Loucy (cell line): ENCODE measurements at regions not wholly inside any gene's neighbourhood (a gene's known extent, or its start where the extent isn't known, plus 50 kb on each side); places are given as distances from the start of the nearest gene placed in this dataset.

ENCODE experiments used
- CTCF ChIP-seq: fragments of 200-600 bp; sonication (generic); conservative IDR thresholded peaks from 2 replicates; pipeline ENCODE4 v1.5.1; 2014; ENCODE audit warnings: mild to moderate bottlenecking, antibody characterized with exemption, low read length
- EZH2phosphoT487 ChIP-seq: fragments of 200-600 bp; IDR thresholded peaks from 2 replicates; pipeline ENCODE4 v1.6.1; 2018; ENCODE audit warnings: antibody characterized with exemption, mild to moderate bottlenecking, moderate library complexity, borderline replicate concordance

- TF ChIP-seq CTCF (no peak), EZH2phosphoT487 (no peak)
Measured at GRCh38 chr20:53837126-53837826, 233.1 kb downstream of the BCAS1 start.
